A549 (cell line): ENCODE measurements at regions not wholly inside any gene's neighbourhood (a gene's known extent, or its start where the extent isn't known, plus 50 kb on each side); places are given as distances from the start of the nearest gene placed in this dataset.

Source experiments
- CEBPB ChIP-seq, 2 experiments: fragments of >200 bp in 1 of 2; sonication (Bioruptor Twin) in 1 of 2; formaldehyde crosslinking in 1 of 2; IDR thresholded peaks; 2 replicates each; pipeline ENCODE4 v1.6.1; 2012 to 2016
- CHD2 ChIP-seq: fragments of 150-350 bp; IDR thresholded peaks from 2 replicates; pipeline ENCODE4 v1.6.1; 2014; ENCODE audit warnings: low read length; ENCODE audit not compliant: partially characterized antibody
- CHD4 ChIP-seq: fragments of 200-600 bp; sonication (generic); IDR thresholded peaks from 2 replicates; pipeline ENCODE4 v1.6.1; 2016; ENCODE audit warnings: antibody characterized with exemption, mild to moderate bottlenecking, borderline replicate concordance
- CTCF ChIP-seq: fragments of >200 bp; sonication (Bioruptor Twin); formaldehyde crosslinking; IDR thresholded peaks from 3 replicates; pipeline ENCODE4 v1.5.1; 2016
- EHMT2 ChIP-seq: fragments of 200-600 bp; sonication (generic); IDR thresholded peaks from 2 replicates; pipeline ENCODE4 v1.6.1; 2016; ENCODE audit warnings: antibody characterized with exemption, low read depth, mild to moderate bottlenecking, moderate library complexity
- EP300 ChIP-seq, 2 experiments: fragments of >200 bp; sonication (Bioruptor Twin); formaldehyde crosslinking; IDR thresholded peaks; 2 replicates in 1 of 2; 3 replicates in 1 of 2; pipeline ENCODE4 v1.6.1; 2016 to 2017
- KDM1A ChIP-seq: fragments of 200-600 bp; sonication (generic); IDR thresholded peaks from 2 replicates; pipeline ENCODE4 v1.6.1; 2016; ENCODE audit warnings: low read depth, mild to moderate bottlenecking
- KDM5A ChIP-seq: fragments of 200-600 bp; sonication (generic); IDR thresholded peaks from 2 replicates; pipeline ENCODE4 v1.6.1; 2016; ENCODE audit warnings: antibody characterized with exemption, mild to moderate bottlenecking
- PBX3 ChIP-seq: IDR thresholded peaks from 2 replicates; pipeline ENCODE4 v1.6.1; 2012
- POLR2A ChIP-seq: IDR thresholded peaks from 2 replicates; pipeline ENCODE4 v1.6.1; 2012; ENCODE audit warnings: mild to moderate bottlenecking, low read length
- RCOR1 ChIP-seq: fragments of 150-350 bp; IDR thresholded peaks from 2 replicates; pipeline ENCODE4 v1.6.1; 2014; ENCODE audit warnings: antibody characterized with exemption, low read length, low read depth
- RFX5 ChIP-seq: fragments of 450-650 bp; IDR thresholded peaks from 2 replicates; pipeline ENCODE4 v1.7.1; 2014; ENCODE audit warnings: antibody characterized with exemption, mild to moderate bottlenecking, moderate library complexity

- TF ChIP-seq KDM1A (no peak), EP300 (IDR thresholded peaks at IDR 0.05) (no peak), CTCF (no peak), CHD2 (no peak), RFX5 (no peak), CEBPB (IDR thresholded peaks at IDR 0.05) (no peak), CHD4 (no peak), RCOR1 (no peak), EHMT2 (no peak), POLR2A (no peak), PBX3 (no peak), KDM5A (no peak)
These were observed 54.1 kb upstream of the NPSR1 start for GRCh38 chr7:34603711-34604444.
